GM19240 (cell line): ENCODE measurements at regions not wholly inside any gene's neighbourhood (a gene's known extent, or its start where the extent isn't known, plus 50 kb on each side); places are given as distances from the start of the nearest gene placed in this dataset.

ENCODE experiments used
- DNase-seq: peaks from one replicate; pipeline ENCODE4 v3.0.0; 2011; ENCODE audit warnings: low spot score; ENCODE audit not compliant: insufficient read length

- no peak for DNase-seq
Observed at GRCh38 chr1:58862728-58863385, 79.0 kb upstream of the JUN start.

DNA sequence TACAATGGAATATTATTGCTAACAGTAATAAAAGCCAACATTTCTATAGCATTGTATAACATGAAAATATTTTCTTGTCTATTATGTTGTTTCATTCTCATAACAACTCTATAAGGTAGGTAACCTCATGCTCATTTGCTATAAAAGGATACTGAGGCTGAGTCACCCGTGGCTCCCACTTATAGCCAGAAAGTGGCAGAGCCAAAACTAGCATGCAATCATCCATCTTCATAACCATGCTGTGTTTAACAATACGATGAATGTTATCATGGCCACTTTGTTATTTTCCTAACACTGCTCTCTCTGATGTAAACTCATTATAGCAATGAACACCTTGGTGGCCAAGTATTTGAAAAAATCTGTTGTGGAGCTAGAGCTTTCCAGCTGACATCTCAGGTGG lies 80.8 kb upstream of the JUN start:
- no peak for DNase-seq

DNA sequence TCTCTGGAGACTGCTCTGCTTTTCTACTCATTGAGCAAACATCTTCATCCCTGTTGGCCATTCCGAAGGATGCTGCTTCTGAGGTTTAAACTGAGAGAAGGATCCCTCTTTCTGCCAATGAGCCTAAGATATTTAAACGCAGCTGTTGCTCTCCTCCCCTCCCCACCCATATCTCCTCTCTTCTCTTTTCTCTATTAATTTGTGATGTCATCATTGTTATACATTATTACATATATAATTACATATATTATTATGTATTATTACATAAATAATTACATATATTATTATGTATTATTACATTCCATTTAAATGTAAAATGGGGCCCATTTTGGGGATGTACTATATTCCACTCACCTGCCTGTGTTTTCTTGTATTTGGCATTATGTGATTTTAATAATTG lies 82.7 kb upstream of the JUN start:
- no peak for DNase-seq

DNA sequence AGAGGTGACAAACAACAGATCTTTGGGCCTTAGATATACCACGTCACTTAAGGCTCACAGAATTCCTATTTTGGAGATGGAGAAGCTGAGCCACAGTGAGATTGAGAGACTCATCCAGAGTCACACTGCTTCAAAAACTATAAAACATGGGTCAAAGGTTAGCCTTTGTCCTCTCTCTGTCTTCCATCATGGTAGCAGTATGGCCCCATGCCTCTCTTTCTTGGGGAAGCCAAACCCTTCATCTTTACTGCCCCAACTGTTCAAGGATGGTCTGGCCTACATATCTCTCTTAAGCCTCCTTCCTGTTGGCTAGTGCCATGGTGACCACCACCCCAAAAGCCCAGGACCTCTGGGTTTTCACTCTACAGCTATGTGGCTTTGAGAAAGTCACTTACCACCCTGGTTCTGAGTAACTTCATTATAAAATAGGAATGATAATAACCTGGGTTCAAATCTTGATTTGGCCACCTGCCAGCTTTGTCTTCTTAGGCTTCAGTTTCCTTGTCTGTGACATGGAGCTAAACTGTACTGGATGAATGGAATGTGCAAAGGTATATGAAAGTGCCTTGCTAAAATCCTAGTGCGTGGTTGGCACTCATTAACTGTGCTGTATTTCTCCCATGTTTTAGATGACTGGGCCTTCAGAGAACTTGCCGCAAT lies 85.9 kb upstream of the JUN start:
- no peak for DNase-seq

DNA sequence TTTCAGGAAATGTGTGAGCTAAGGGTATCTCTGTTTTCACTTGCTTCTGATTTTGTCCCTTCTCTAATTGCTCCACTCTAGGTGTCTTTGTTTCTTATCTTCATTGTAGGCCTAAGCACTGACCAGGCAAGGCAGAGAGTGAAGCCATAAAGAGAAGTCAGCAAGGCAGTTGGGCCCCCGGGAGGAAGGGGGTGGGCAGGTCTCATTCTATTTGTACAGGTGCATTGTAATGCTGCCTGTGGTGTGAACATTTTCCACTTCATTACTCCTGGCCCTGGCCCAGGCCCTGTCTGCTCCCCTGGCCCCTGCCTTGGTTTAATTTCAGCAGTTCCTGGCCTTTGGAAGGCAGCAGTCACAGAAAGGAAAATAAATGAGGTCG lies 86.4 kb upstream of the JUN start:
- DNase-seq: no peak

- DNase-seq: no peak
Observed at GRCh38 chr1:58874342-58874741, 90.5 kb upstream of the JUN start.

DNA sequence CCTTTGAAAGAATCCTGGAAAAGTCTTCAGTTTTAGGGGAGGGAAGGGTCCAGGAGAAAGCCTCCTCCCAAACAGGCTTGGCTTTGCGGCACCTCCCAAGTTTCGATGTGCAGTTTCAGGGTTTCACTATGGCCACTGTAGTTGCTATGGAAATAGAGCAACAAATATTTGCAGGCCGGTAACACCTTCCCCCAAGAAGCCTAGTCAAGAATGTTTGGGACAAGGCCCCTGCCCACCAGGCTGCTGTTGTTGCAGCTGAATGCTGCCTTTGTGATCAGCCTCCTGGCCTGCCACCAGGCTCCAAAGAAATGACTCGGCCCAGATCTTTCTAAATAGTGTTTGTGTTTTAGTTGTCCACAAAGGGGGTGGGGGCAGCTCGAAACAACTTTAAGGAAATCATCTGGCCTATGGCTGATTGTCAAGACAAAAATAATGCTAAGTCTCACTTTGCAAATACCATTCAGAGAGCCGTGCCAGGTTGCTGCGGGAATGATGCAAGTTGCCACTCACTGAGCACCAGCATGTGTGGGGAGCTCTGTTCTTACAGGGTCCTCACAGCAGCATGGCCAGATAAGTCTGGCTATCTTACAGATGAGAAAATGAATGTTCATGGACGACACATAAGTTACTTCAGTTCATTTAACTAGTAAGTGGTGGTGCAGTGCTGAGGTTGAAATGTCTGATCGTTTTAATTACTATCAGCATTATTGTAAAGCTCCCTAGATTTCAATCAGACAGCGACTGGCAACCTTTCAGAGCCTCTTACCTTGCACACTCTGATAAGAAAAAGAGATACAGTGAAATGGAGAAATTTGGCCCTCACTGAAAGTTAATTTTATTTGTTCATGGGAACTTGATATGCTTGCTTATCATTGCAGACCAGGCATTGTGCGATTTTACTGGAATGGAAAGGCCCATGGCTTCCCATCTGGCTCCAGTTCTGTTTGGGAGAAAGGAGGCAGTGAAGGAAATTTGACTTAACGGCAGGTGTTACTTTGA lies 91.2 kb upstream of the JUN start:
- DNase-seq: no peak

GRCh38 chr1:58879464-58879863 lies 95.6 kb upstream of the JUN start:
- DNase-seq: no peak

DNA sequence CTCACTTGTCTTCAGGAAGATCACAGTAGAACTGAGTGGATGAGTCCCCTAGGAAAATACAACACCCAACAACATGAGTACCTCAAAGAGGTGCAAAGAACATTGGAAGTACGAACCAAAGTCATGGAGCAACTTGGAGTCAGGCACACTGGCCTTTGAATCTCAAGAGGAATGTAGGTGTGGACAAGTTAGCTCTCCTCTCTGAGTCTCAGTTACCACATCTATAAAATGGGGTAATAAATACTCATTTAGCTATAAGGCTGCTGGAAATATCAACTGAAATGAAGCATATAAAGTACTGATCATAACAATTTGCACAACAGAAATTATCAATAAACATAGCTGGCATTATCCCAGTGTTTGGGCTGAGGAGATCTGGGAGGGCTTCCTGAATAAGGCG lies 96.7 kb upstream of the JUN start:
- DNase-seq: no peak

DNA sequence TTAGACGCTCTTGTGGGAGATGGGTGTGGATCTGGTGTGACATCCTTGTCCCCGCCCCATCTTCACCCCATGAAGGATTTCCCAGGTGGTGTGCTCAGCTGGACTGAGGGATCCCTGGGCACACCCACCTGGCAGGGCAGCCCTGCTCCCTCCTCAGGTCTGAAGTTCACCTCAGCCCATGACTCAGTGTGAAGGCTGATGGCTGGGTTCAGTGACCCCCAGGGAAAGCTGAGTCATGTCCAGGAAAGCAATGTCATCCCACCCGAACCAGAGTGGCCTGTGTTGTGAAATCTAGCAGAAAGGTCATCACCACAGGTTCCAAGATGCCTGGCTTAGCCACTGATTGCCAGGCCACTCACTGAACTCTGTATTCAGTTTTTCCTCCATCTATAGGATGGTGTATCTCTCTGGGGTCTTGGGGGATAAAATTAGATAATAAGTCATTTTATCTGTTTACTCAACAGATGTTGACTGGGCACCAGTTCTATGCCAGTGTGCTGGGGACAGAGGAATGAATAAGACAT lies 97.7 kb upstream of the JUN start:
- DNase-seq: no peak

DNA sequence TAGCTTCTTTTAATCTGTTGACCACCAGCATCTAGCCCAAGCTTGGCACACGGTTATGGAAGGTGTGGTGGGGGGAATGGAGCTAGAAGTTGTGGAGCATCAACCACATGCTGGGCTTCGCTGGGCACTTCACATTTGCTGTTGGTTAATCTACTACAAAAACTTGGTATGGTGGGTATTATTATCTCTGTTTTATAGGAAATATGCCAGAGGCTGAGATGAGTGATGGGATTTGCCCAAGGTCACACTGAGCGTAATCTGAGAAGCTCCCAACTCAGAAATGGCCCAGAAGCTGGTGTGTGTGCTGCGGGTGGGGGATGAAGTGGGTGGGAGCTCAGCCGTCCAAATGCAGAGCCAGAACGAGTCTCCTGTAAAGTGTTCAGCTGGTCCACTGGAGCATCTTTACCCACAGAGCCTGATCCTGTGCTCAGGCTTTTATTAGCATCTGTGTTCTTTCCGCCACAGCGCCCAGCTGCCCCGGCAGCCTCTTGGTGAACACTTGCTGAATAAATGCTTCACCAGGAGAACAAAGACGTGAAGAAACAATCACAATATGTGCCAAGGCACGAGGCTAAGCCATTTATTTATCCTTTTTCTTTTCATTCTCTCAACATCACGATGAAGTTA lies 98.6 kb upstream of the JUN start:
- no peak for DNase-seq

DNA sequence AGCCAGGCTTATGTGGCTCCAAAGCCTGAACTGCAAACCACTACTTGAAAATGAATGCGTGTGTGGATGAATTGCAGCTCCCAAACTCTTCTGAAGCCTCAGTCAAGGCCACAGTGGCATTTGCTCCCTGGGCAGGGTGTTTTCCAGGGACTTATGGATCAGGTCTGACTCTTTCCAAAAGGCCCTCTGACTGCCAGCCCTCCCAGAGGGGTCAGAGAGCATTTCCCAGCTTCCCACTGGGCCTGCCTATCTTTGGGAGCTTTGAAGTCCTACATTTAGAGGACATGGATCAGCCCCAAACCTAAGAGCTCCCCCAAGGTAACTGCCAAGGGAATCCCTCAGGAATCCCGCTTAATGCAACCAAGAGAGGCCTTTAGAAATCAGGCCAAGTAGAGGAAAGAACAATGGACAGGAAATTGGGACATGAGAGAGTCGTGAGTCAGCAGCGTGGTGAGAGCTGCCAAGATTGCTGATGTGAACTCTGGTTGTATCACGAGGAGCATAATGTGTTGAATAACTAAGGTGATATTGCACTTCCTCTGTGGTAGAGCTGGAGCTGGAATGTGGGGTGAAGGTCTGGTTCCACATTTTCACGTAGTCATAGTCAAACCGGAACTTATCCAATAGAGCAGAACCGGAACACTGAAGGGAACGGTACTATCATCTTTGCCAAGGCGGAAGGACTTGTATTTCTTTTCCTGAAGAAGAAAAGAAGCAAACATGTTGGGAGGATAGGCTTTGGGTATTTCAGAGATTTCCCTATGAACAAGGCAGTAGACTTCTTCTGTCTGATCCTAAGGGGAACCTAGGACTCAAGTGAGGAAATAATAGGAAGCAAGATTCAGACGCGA lies 99.4 kb upstream of the JUN start:
- DNase-seq: no peak

- no peak for DNase-seq
Observed at GRCh38 chr1:58883888-58884482, 100.1 kb upstream of the JUN start.

- no peak for DNase-seq
Observed at GRCh38 chr1:58884706-58885661, 101.1 kb upstream of the JUN start.

DNA sequence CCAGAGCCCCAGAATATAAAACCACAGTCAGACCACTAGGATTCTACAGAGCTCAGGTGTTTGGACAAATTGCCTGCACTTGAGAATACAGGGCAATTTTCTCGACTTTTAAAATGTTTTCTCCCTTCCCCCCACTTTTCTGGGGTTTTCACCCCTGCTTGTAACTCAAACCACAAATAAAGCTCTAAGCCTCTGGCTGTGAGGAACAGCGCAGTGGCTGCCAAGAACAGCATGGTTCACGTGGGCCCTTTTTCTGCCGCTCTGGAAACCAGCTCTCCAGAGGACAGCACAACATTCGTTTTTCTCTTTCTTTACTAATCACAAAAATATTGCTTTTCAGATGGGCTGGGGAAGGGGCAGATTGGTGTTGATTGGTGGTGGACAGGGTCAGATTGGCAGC lies 102.2 kb upstream of the JUN start:
- no peak for DNase-seq

DNA sequence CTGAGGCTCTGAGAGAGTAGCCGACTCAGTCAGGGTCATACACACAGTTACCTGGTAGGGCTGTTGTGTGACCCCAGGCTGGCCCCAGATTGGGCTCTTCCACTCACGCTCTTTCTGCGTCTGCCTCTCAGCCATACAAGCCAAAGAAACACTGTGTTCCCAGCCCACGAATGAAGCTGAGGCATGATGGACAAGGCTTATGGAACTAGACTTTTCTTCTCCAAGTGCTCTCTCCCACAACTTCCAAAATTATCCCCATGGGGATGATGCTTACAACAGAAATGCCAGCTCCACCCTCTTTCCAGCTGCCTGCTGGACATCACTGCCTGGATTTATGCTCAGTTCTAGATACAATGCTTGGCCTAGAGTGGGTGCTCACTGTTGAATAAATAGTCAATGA lies 102.8 kb upstream of the JUN start:
- no peak for DNase-seq

DNA sequence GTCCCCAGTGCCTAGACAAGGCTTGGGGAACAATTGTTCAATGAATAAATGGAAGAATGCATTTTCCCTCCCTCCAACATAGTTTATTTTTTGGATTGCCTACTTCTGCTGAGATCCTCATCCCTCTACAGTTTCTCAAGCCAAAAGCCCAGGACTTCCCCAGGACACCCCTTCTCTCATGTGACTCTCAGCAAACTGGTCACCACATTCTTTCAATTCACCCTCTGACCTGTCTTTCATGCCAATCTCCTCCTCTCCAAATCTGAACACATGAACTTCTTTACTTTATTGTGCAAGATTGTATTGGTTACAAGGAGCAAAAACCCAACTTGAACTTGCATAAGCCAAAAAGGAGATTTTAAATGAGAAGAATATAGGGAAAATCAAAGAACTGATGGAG lies 103.2 kb upstream of the JUN start:
- no peak for DNase-seq

GRCh38 chr1:58888833-58889232 lies 105.0 kb upstream of the JUN start:
- DNase-seq: no peak

DNA sequence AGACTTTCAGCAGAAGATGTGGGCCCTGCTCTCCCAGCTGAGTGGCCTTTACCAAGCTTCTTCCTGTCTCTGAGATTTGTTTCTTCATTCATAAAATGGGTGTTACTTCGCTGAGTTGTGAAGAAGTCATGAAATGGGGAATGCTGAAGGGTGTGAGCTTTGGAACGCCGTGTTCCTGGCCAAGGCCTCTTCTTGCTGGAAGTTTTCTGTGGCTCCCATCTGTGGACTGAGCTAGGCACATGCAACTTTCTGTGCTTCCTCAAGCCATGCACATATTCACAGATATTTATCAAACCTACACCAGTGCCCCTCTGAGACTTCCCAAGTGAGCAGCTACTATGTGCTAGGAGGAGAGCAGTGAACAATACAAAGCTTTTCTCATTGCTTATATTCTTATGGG lies 106.3 kb upstream of the JUN start:
- no peak for DNase-seq
